GM12873 (cell line): ENCODE measurements at regions not wholly inside any gene's neighbourhood (a gene's known extent, or its start where the extent isn't known, plus 50 kb on each side); places are given as distances from the start of the nearest gene placed in this dataset.

Source experiments
- CTCF ChIP-seq: IDR thresholded peaks from 2 replicates; pipeline ENCODE4 v1.5.1; 2012; ENCODE audit warnings: low read depth, mild to moderate bottlenecking, moderate library complexity, low read length, control low read depth; ENCODE audit not compliant: insufficient read depth; ENCODE audit errors: missing control alignments

- no peak for TF ChIP-seq CTCF
These were observed 307.8 kb upstream of the DIPK2B start for GRCh38 chrX:45508454-45508853.

- TF ChIP-seq CTCF = no peak
These were observed 305.6 kb upstream of the DIPK2B start for GRCh38 chrX:45506149-45506730.

GRCh38 chrX:45505214-45505613, 304.5 kb upstream of the DIPK2B start:
- TF ChIP-seq CTCF = no peak

- no peak for TF ChIP-seq CTCF
These were observed 301.7 kb upstream of the DIPK2B start for GRCh38 chrX:45502396-45502795.

GRCh38 chrX:45497290-45497689, 296.6 kb upstream of the DIPK2B start:
- no peak for TF ChIP-seq CTCF

GRCh38 chrX:45485719-45486118, 285.0 kb upstream of the DIPK2B start:
- no peak for TF ChIP-seq CTCF

GRCh38 chrX:45479835-45480422, 279.3 kb upstream of the DIPK2B start:
- no peak for TF ChIP-seq CTCF
